HG03097 (cell line): ENCODE measurements at regions not wholly inside any gene's neighbourhood (a gene's known extent, or its start where the extent isn't known, plus 50 kb on each side); places are given as distances from the start of the nearest gene placed in this dataset.

Source experiments
- ATAC-seq: cut with Tn5 transposase; IDR thresholded peaks from one replicate; pipeline ENCODE4 v1.9.1; 2021; ENCODE audit not compliant: unreplicated experiment, low FRiP score

DNA sequence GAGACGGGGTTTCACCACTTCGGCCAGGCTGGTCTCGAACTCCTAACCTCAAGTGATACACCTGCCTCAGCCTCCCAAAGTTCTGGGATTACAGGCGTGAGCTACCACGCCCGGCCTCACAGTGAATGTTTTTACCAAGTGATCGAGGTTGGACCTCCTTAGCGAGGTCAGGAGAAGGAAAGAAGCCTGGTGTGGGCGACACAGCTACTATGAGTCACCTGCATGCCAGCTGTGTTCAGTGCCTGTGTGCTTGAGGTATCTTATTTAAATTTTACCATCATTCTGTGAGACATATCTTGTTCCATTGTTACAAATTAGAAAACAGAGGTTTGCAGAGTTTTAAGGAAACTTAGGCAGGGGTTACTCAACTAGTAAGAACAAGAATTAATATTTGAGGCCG is 174.8 kb upstream of the DYNLRB2 start:
- no peak for ATAC-seq

DNA sequence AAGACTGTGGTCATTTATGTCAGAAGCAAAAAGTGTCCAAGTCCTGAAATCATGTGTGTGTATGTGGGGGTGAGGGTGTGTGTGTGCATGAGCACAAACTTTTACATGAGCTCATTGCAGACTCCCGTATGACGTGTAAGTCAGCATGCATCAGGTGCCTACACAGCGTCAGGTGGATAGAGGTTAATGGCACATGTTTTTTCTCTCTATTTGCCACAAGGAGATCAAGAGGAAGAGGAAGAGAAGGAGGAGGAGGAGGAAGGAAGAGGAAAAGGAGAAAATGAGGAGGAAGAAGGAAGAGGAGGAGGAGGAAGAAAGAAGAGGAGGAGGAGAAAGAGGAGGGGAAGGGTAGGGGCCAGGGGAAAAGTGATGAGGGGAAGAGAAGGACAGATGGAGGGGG is 178.0 kb upstream of the DYNLRB2 start:
- ATAC-seq = no peak

DNA sequence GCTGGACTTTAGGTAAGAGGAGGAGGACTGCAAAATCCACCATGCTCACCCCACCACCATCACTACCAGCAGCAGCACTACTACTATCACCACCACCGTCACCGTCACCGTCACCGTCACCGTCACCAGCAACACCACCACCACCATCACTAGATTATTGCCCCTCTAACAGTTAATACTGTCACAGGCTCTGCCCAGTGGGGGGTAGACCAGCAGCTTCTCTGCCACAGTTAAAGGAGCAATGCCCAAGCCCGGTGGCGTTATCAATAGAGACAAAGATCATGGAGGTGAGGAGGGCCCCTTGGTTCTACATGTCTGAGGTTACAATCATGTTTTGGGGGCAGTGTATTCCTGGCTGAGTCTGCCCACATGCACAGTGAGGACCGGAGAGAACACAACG is 184.4 kb upstream of the DYNLRB2 start:
- no peak for ATAC-seq

DNA sequence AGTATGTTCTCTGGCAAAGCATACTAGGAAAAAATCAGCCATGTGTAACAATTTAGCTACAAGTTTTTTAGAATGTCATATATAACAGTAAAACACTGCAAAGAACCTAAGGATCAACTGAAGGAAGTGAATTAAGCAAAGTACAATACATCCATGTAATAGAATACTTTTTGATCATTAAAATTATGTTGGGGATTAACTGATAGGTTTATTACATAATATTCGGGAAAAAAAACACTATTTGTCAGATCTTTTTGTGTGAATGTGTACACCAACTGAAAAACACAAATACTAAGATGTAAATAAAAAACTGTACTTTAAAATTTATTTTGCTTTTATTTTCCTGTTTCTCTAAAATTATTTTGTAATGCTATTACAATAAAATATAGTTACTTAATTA is 185.5 kb upstream of the DYNLRB2 start:
- ATAC-seq = no peak

DNA sequence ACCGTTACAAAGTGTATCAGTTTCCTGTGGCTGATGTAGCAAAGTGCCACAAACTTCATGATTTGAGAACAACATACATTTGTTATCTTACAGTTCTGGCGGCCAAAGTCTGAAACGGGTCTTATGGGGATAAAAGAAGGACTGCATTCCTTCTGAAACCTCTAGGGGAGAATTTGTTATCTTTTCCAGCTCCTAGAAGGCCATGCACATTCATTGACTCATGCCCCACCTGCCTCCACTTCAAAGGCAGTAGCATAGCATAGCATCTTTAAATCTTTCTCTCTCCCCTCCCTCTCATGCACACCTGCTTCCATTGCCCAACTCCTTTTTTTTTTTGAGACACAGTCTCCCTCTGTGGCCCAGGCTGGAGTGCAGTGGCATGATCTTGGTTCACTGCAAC is 190.7 kb upstream of the DYNLRB2 start:
- ATAC-seq = no peak

DNA sequence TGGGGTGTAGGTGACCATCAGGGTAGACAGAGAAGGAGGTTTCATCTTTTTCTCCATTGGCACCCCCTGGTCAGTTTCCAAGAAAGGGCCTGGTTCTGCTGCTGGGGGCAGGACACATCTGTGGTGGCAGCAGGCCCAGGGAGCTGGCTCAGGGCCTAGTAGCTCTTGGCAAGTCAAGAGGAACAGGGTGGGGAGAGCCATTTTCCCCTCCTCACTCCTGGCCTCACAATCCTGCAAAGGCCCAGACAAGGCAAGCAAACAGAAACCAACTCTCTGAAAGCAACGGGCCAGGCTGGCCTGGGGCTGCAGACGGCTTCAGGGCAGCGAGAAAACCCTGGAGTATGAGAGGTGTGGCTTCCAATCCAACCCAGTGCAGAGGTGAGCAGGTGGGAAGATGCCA is 192.9 kb upstream of the DYNLRB2 start:
- no peak for ATAC-seq

DNA sequence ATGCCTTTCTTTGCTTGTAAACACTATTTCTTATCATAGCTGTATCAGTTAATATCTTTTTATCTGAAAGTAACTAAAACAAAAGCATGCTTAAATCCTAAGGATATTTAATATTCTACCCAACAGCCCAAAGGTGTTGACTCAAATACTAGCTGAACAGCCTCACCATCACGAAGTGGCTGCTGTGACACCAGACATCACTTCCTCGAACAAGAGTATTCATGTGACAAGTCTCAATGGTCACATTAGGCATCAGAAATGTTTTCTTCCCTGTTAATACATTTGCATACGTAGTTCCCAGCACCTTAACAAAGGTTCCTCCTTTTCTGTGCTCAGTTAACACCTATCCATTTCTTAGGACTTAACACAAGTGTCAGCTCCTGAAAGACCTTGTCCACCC is 193.8 kb upstream of the DYNLRB2 start:
- ATAC-seq = no peak

DNA sequence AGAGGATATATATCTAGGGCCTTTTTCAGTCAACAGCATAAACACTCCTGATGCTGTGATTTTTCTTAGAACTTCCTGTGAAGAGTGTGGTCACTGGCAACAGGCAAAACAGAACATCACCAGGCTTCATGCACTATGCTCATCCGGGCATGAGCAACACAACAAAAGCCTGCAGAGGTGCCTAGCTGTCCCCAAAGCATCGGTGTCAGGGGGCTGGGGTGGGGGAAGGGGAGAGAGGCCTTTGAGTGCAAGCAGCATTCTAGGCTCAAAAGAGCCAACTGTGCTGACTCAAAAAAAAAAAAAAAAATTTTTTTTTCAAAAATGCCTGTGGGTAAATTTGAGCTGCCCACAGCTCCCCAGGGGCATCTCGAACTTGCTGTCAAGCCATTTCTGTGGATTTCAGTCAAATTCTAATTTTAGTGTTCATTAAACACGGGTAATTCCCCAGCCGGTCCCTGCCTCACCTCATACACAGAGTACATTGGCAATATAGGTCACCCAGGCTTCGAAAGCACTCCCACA is 194.6 kb upstream of the DYNLRB2 start:
- ATAC-seq = peak; percentile 86

DNA sequence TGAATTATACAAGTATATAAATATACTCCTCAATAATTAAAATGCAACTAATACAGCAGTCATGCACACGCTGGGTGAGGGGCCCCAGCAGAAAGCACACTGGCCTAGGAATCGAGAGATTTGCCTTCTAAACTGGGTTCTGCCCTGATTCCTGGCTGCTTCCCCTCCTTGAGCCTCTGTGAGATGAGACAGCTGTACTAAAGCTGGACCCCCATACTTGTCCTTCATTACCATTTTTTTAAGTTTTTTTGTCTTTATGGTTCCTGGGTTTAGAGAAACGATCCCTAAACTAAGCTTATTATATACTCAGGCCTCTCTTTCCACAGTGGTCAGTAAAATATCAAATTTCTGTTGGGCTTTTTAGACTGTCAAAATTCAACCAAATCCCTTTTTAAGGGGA is 195.1 kb upstream of the DYNLRB2 start:
- no peak for ATAC-seq

DNA sequence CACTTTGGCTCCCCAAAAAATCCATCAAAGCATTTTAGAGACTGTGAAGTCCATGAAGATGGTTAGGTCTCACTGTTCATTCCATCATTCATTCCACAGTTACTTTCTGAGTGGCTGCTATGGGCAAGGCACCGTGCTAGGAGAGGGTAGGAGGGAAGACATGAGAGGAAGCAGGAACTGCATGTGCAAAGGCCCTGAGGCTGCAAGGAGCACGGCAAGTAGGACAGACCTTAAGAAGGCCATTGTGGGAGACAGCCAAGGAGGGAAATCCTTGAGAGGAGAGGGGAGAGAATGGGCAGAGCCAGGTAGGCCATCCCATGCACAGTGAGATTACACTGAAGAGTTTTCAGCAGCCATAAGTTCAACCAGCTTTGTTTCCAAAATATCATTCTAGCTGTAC is 196.2 kb upstream of the DYNLRB2 start:
- ATAC-seq = no peak

DNA sequence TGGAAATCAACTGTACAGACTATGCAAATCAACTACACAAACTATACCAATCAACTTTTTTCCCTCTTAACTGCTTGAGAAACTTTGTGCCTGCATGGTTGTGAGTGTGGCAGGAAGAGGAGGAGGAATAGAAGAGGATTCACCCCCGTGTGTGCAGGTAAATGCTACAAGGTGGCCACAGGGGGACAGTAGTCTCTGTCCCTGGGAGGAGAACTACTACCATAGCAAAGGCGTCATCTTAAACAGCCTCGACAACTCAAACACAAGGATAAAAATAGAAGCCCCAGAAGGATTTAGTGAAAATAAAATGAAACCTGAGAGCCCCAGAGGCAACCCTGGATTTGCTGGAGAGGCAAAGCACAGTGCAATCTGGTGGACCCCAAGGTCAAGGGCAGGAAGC is 199.5 kb upstream of the DYNLRB2 start:
- no peak for ATAC-seq

DNA sequence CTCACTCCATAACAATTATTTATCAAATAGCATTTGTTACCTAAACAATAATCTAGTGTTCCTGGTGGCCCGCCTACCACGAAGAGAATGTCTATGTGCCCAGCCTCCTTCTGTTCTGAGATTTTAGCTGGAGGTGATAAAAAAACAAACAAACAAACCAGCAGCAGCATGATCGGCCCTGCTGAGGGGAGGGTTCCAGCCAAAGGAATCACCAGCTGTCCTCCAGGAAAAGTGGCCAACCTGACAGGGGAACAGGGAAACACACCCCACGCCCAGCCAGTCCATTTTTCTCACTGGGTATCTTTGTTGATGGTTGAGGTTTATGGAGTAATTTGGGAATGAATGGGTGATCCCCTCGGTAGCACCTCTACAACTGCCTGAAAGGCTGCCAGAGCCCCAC is 203.0 kb upstream of the DYNLRB2 start:
- no peak for ATAC-seq

DNA sequence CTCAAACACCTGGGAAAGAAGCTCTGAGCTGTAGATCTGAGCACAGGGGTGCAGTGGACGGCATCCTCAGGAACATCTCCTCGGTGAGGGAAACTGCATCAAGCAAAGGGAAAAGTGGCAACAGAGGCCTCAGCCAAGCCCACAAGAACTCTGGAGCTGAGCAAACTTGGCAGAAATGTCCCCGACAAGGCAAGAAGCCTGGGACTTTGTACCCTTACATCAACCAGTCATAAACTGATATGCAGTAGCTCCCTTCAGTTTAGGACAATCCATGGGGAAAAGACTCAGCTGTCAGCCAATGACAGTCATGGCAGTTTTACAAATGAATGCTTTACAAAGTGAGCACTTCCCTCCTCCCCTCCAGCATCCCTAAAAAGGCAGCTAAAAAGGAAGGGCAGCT is 210.0 kb upstream of the DYNLRB2 start:
- ATAC-seq = no peak

DNA sequence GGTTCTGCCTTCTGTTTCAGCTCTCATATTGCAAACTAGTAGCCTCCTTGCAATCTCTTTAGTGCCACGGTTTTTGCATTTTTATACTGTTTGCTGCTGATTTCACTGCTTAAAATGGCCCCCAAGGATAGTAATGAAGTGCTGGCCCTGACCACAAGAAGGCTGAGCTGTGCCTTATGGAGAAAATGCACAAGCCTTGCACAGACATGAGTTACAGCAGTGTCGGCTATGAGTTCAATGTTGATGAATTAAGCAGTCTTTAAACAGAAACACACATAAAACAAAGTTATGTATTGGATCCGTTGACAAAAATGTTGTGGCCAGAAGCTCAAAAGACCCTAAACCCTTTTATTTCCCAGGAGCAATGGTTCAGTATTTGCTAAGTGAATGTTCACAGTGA is 210.6 kb upstream of the DYNLRB2 start:
- no peak for ATAC-seq

DNA sequence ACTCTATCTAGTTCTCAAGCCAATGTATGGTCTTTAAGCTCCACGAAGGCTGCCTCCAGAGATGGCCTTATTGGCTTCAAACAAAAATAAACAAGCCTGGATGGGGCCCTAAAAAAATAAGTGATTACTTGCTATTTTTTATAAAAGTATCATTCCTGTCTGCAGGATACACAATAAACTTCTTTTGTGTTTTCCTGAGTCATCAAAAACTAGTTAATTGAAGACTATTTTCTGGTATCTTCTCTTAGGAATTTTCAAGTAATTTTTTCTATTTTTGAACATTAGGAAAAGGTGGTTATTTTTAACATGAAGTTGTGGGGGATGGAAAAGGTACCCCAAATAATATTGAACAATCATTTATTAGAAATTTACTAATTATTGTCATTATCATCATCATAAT is 213.1 kb upstream of the DYNLRB2 start:
- ATAC-seq = no peak

DNA sequence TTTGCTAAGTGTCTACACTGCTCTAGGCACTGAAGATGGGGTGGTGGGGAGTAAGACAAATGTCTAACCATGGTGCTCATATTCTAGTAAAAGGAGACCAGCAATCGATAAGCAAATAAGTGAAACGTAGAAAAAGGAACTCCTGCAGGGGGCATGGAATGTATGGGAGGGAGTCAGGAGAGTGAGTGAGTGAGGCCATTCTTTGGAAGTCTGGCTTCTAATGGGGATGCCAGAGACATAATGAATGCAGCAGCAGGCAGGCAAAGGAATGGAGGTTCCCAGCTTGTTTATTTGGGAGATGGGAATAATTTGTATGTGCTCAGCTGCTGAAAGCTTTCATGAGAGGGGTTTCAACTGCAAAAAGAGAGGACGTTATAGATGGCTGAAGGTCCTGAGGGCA is 216.4 kb upstream of the DYNLRB2 start:
- no peak for ATAC-seq

DNA sequence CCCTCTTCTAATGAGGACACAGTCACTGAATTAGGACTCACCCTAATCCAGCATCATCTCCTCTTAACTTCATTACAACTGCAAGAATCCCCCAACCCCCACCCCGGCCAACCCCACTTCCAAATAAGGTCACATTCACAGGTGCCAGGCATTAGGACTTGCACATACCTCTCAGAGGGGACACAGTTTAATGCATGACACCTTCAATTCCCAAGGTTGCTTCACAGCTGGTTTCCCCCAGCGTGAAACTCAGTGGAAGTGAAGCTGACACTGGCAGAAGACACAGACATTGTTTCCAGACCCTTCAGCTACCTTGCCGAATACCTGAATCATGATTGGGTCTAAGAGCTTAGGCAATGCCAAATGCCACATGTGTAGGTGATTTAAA is 217.0 kb upstream of the DYNLRB2 start:
- no peak for ATAC-seq

DNA sequence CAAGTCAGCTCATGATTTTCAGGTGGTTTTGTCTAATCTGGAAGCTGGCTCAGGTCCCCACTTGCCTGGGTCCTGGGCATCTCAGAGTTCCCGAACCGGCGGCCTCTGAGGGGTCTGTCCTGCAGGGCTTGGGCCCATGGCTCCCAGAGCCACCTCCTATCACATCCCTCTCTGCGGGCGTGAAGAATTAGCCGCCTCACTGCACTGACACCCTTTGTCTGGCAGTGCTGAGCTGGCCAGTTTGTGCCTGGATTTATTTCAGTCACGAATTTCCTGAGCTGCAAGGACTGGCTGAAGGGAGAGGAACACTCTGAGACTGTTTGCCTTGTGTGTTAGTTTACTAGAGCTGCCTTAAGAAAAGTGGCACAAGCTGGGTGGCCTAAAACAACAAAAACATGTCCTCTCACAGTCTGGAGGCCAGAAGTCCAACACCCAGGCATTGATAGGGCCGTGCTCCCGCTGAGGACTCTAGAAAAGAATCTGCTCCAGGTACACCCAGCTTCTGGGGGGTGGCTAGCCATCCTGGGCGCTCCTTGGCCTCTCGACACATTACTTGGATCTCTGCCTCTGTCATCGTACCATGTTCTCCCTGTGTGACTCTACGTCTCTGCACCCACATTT is 217.5 kb upstream of the DYNLRB2 start:
- ATAC-seq = no peak

DNA sequence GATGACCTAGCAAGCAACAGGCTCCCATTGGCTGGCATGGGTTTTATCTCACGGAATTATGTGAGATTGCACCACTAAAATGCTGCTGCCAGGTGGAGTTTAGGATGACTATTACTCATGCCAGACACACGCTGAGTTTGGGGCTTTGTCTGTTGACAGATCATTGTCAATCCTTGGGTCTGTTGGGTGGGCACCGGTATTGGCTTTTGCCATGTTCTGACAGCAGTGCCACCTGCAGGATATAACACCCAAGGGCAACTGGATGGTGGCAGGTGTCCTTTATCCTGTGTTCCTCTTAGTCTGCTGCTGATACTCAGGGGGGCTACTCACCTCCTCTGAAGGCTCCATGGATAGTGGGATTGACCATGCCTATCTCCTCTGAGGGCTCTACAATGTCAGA is 221.6 kb upstream of the DYNLRB2 start:
- no peak for ATAC-seq

DNA sequence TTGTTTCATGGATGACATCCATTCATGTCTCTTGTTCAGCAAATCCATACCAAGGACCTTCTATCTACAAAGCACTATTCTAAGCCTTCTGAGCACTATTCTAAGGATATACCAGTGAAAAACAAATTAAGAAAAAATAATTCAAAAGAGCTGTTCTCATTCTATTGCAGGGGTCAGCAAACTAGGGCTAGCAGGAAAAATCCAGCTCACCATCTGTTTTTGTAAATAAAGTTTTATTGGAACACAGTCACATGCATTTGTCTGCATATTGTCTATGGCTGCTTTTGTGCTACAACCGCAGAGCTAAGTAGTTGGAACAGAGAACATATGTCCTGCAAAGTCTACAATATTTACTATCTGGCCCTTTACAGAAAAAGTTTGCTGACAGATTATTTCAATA is 222.7 kb upstream of the DYNLRB2 start:
- no peak for ATAC-seq

DNA sequence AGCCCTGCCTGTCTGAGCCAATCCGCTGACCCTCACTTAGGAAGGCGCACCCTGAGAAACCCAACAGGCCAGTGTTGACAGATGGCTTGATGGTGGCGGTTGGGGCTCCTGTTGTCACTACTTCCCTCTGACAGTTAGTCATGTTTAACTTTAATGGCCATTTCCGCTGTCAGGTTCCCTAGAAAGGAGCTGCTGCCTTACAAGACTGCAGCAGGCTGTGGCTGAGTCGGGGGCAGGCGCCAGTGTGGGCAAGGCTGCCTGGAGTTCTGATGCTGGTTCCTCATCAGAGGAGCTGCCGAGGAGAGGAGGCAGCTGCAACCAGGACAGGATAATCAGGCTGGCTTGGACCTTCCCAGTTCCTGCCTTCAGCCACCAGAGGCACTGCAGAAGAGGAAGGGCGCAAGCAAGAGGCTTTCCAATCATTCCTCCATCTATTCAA is 223.2 kb upstream of the DYNLRB2 start:
- ATAC-seq = no peak

DNA sequence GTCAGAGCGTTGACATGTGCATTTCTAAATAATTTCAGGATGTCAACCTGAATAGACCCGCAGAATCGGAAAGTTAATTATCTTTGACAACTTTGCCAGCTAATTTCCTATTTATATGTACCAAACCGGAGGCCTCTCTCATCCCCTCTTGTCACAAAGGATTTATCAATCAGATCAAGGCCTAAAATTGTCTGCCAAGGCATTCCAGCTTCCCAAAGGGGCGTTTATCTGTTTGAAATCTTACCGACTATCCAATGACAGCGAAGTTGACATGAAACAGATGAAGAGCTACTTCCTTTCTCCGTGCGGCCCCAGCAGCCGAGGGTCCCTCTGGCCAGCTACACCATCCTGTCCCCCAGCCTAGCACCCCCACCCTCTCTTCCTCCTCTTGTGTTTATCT is 223.7 kb upstream of the DYNLRB2 start:
- ATAC-seq = no peak

DNA sequence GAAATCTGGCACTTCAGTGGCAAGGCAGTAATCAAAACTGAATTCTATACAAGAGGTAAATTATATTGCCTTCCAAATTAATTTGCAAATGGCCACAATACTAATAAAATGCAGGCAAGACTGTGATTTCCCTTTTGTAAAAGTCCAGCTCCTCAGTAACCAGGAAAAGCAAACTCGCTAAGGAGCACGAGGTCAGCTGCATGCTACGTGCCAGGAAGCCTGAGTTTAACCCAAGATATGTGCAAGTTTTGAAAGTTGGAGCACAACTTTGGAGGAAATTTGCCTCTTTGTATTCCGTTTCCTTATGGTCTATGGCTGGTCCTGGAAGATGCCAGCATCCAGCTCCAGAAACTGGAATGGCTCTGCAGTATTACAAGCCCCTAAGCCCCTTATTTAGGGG is 226.8 kb upstream of the DYNLRB2 start:
- ATAC-seq = no peak
